ENCODE measurements at regions not wholly inside any gene's neighbourhood (a gene's known extent, or its start where the extent isn't known, plus 50 kb on each side); places are given as distances from the start of the nearest gene placed in this dataset.

GRCh38 chr2:117684919-117685318 is 129.6 kb upstream of the DDX18 start:
- intact Hi-C loops (cut with micrococcal nuclease; ENCODE audit: unreplicated experiment), result no loop called here
- Mint-ChIP-seq H3K27ac (ENCODE audit: unreplicated experiment) (no peak overlapping the region), H3K36me3 (ENCODE audit: insufficient read depth, unreplicated experiment) (no peaks in the 10 kb centered on the region), H3K27me3 (ENCODE audit: unreplicated experiment) (no peaks in the 10 kb centered on the region), H3K4me1 (ENCODE audit: low read depth, unreplicated experiment) (no peaks in the 10 kb centered on the region), H3K4me3 (ENCODE audit: low read depth, unreplicated experiment) (no peak overlapping the region), H3K9me3 (ENCODE audit: low read depth, unreplicated experiment) (no peaks in the 10 kb centered on the region)
- CTCF ChIA-PET, result no interaction called here
- BruUV-seq (replicated peaks), result no TSS peak
- no peak for DNase-seq
- TF ChIP-seq CTCF (IDR thresholded peaks at IDR 0.05; ENCODE audit: unreplicated experiment), result no peak

DNA sequence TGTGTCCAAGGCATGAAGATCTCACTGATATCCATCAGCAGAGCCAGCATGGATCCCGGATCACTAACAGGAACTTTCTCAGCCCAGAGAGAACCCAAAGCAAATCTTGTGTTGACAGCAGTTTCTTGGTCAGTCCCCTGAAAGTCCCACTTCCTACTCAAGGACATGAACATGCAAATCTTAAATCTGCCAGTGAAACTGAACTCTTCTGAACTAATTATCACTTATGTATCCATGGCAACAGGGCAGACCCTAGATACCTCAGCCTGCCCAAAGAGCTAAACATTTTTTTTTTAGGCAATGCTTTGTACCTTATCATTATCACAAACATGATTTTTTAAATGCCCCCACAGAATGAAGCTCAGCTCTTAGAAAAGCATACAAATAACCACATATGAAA is 127.8 kb upstream of the DDX18 start:
- intact Hi-C loops (cut with micrococcal nuclease; ENCODE audit: unreplicated experiment), result no loop called here
- no TSS peak for BruUV-seq (replicated peaks)
- CTCF ChIA-PET, result no interaction called here
- no peak overlapping the region for H3K27ac Mint-ChIP-seq (ENCODE audit: unreplicated experiment)
- H3K4me1 Mint-ChIP-seq (ENCODE audit: low read depth, unreplicated experiment), result no peaks in the 10 kb centered on the region
- no peak overlapping the region for H3K4me3 Mint-ChIP-seq (ENCODE audit: low read depth, unreplicated experiment)
- no peaks in the 10 kb centered on the region for H3K36me3 Mint-ChIP-seq (ENCODE audit: insufficient read depth, unreplicated experiment)
- H3K9me3 Mint-ChIP-seq (ENCODE audit: low read depth, unreplicated experiment), result no peaks in the 10 kb centered on the region
- no peak for DNase-seq
- no peak for TF ChIP-seq CTCF (IDR thresholded peaks at IDR 0.05; ENCODE audit: unreplicated experiment)
- no peaks in the 10 kb centered on the region for H3K27me3 Mint-ChIP-seq (ENCODE audit: unreplicated experiment)

GRCh38 chr2:117691595-117691994 is 122.9 kb upstream of the DDX18 start:
- CTCF ChIA-PET, result no interaction called here
- DNase-seq, result no peak
- Mint-ChIP-seq H3K9me3 (ENCODE audit: low read depth, unreplicated experiment) (no peaks in the 10 kb centered on the region), H3K27ac (ENCODE audit: unreplicated experiment) (no peak overlapping the region), H3K4me1 (ENCODE audit: low read depth, unreplicated experiment) (no peaks in the 10 kb centered on the region), H3K27me3 (ENCODE audit: unreplicated experiment) (no peaks in the 10 kb centered on the region), H3K4me3 (ENCODE audit: low read depth, unreplicated experiment) (no peak overlapping the region), H3K36me3 (ENCODE audit: insufficient read depth, unreplicated experiment) (no peaks in the 10 kb centered on the region)
- no peak for TF ChIP-seq CTCF (IDR thresholded peaks at IDR 0.05; ENCODE audit: unreplicated experiment)
- intact Hi-C loops (cut with micrococcal nuclease; ENCODE audit: unreplicated experiment), result no loop called here
- BruUV-seq (replicated peaks), result no TSS peak

- no peak for DNase-seq
- TF ChIP-seq CTCF (IDR thresholded peaks at IDR 0.05; ENCODE audit: unreplicated experiment), result no peak
- H3K36me3 Mint-ChIP-seq (ENCODE audit: insufficient read depth, unreplicated experiment), result no peaks in the 10 kb centered on the region
- intact Hi-C loops (cut with micrococcal nuclease; ENCODE audit: unreplicated experiment), result no loop called here
- no peaks in the 10 kb centered on the region for H3K9me3 Mint-ChIP-seq (ENCODE audit: low read depth, unreplicated experiment)
- BruUV-seq (replicated peaks), result no TSS peak
- no peaks in the 10 kb centered on the region for H3K4me1 Mint-ChIP-seq (ENCODE audit: low read depth, unreplicated experiment)
- CTCF ChIA-PET, result no interaction called here
- H3K27ac Mint-ChIP-seq (ENCODE audit: unreplicated experiment), result no peak overlapping the region
- H3K27me3 Mint-ChIP-seq (ENCODE audit: unreplicated experiment), result no peaks in the 10 kb centered on the region
- no peak overlapping the region for H3K4me3 Mint-ChIP-seq (ENCODE audit: low read depth, unreplicated experiment)
Observed at GRCh38 chr2:117692001-117692763, 122.3 kb upstream of the DDX18 start.

Data from Calu3 (cell line).